NCI-H2171 treated with DMSO at 0.1 percent for 48 hours (cell line): ENCODE measurements at regions not wholly inside any gene's neighbourhood (a gene's known extent, or its start where the extent isn't known, plus 50 kb on each side); places are given as distances from the start of the nearest gene placed in this dataset.
"Not testable (repeated sequence)": the region's sequence is repeated elsewhere in the genome, so short reads cannot be mapped to it uniquely, and the experiment has no call there.

Experiments used
- DNase-seq: peaks from one replicate; lab custom pipeline; 2025; lab: John Stamatoyannopoulos, UW

- not testable (repeated sequence) for DNase-seq
Measured at GRCh38 chr12:91733846-91734245, 411.8 kb downstream of the BTG1 start.

- no peak for DNase-seq
Measured at GRCh38 chr12:91732086-91732485, 413.6 kb downstream of the BTG1 start.

- no peak for DNase-seq
Measured at GRCh38 chr12:91729543-91729942, 416.1 kb downstream of the BTG1 start.

- DNase-seq: no peak
Measured at GRCh38 chr12:91723191-91723590, 422.5 kb downstream of the BTG1 start.

GRCh38 chr12:91722072-91722471, 423.6 kb downstream of the BTG1 start:
- no peak for DNase-seq

DNA sequence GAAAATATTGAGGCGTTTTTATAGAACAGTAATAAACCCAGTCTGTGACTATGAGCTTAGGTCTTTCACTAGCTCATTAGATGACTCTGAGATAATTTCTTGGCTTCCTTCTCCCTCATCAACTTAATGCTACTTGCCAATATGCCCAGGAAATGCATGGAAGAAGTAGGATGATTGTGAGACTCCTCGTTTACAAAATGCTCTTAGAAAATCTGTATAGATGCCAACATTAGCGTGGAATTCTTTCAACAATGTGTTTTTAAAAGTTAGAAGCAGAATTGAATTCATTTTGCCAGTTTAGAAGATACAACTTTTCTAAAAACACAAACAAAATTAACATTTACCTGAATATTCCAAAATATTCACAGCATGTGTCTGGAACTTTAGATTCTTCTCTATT, 424.6 kb downstream of the BTG1 start:
- no peak for DNase-seq

GRCh38 chr12:91718326-91718725, 427.3 kb downstream of the BTG1 start:
- no peak for DNase-seq

GRCh38 chr12:91717804-91718203, 427.8 kb downstream of the BTG1 start:
- no peak for DNase-seq

GRCh38 chr12:91711925-91712324, 433.7 kb downstream of the BTG1 start:
- not testable (repeated sequence) for DNase-seq

GRCh38 chr12:91706466-91706865, 439.2 kb downstream of the BTG1 start:
- no peak for DNase-seq

GRCh38 chr12:91704446-91704845, 441.2 kb downstream of the BTG1 start:
- peak; percentile 36 for DNase-seq

- DNase-seq: no peak
Measured at GRCh38 chr12:91703491-91704283, 442.0 kb downstream of the BTG1 start.

- DNase-seq: no peak
Measured at GRCh38 chr12:91702843-91703425, 442.7 kb downstream of the BTG1 start.

DNA sequence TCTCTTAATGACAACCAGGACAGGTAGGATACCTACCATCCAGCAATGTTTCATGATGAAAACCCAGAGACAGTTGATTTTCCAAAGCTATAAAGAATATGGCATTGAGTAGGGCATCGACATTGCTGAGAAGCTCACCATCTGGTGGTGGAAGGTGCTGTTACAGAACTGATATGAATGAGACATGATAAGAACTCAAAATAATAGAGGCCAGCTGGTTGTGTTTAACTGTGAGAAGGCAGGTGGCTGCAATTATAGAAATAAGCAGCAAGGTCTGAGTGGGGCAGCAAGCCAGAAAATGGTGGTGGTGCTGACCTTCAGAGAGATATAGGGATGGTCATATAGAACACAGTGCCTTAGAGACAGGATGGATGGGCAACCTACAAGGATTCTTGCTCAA, 449.7 kb downstream of the BTG1 start:
- peak; percentile 52 for DNase-seq

DNA sequence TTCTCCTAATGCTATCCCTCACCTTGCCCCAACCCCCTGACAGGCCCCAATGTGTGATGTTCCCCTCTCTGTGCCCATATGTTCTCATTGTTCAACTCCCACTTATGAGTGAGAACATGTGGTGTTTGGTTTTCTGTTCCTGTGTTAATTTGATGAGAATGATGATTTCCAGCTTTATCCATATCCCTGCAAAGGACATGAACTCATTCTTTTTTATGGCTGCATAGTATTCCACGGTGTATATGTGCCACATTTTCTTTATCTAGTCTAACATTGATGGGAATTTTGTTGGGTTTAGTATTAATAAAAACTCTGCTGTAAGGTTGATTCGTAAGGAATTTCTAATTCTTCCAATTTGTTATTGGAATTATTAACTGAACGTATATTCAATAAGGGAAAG, 450.2 kb downstream of the BTG1 start:
- DNase-seq: not testable (repeated sequence)

- no peak for DNase-seq
Measured at GRCh38 chr12:91690531-91690930, 455.1 kb downstream of the BTG1 start.

- no peak for DNase-seq
Measured at GRCh38 chr12:91687052-91688017, 458.3 kb downstream of the BTG1 start.

DNA sequence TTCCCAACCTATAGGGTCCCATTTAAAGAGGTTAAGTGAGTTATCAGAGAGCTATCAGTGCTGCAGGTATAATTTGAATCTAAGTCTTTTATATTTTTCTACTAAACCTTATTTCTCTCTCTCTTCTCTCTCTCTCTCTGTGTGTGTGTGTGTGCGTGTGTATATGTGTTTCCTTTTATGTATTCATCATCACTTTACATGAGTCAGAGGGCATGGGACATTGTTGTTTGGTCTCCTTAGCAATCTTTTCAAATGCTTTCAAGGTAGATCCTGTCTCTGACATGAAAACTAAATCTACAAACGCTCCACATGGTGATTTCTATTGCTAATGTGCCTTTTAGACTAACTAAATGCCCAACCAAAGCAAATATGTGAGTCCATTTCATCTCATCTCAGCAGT, 459.7 kb downstream of the BTG1 start:
- DNase-seq: no peak

DNA sequence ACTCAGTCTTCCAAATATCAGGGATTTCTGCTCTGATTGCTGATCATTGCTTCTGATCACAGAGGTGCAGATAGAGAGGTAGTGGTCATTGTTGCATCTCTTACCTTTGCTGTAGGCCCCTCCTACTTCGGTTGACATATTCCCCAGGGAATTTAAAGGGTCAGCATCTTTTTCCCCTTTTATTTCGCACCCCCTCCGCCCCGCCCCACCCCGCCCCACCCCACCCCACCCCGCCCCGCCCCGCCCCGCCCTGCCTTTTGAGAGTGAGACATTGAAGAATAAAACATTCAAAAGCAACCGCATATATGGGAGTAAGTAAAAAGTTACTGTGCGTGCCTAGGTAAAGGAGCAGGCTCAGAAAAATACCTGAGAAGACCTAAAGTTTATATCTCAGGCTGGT, 463.9 kb downstream of the BTG1 start:
- DNase-seq: no peak

DNA sequence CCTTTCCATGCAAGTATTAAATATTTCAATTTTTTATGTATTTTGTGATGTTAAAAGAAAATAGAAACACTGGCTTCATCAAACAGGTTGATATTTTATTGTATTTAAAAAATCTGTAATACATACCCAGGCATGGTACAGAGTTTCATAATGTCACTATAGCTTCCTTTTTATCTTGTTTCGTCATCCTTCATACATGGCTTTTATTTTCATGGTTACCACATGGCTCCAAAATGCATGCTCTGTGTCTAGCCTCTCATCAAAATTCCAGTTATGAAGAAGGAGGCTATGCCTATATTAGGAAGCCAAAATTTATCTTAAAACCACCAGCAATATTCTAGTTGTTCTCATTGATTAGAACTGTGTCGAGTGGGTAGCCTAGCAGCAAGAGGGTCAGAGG, 464.8 kb downstream of the BTG1 start:
- no peak for DNase-seq

GRCh38 chr12:91677556-91677955, 468.1 kb downstream of the BTG1 start:
- peak; percentile 45 for DNase-seq

DNA sequence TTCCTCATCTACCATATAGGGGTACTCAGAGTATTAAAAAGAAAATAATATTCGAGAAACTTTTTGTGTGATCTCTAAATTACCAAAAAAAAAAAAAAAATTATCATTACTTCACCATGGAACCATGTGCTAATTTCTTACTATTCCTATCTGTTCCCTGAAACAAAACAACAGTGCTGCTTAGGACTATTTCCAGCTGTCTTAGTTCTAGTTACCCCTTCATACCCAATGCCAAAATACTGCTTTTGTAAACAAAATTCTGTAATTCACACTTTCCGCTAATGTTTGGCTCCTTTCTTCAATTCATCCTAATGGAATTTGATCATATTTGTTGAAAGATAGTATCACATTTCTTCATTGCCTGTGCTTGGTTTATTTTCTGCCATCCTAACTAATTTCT, 470.2 kb downstream of the BTG1 start:
- no peak for DNase-seq

GRCh38 chr12:91672130-91672529, 473.5 kb downstream of the BTG1 start:
- DNase-seq: no peak
